ENCODE measurements at regions not wholly inside any gene's neighbourhood (a gene's known extent, or its start where the extent isn't known, plus 50 kb on each side); places are given as distances from the start of the nearest gene placed in this dataset.

- no peak for DNase-seq (ENCODE audit: low read depth in 1 of 2, low spot score in 1 of 2)
- no peak overlapping the region for H3K27ac ChIP-seq (replicated peaks)
- no peak overlapping the region for H3K4me3 ChIP-seq (replicated peaks; ENCODE audit: insufficient read depth, low read length)
- TF ChIP-seq POLR2AphosphoS5 (IDR thresholded peaks at IDR 0.05; ENCODE audit: low read depth), result no peak
- no peak for TF ChIP-seq REST (IDR thresholded peaks at IDR 0.05; ENCODE audit: insufficient replicate concordance, low read depth)
- no peak for TF ChIP-seq SPI1 (IDR thresholded peaks at IDR 0.05; ENCODE audit: borderline replicate concordance, low read depth)
- TF ChIP-seq GABPA (IDR thresholded peaks at IDR 0.05; ENCODE audit: low read depth), result no peak
- no peak for TF ChIP-seq CTCF (IDR thresholded peaks at IDR 0.05; ENCODE audit: insufficient read depth, low read length)
- H3K27me3 ChIP-seq (ENCODE audit: insufficient read depth, poor library complexity, severe bottlenecking), result no peaks in the 10 kb centered on the region
Observed at GRCh38 chrX:7318661-7319060, 170.7 kb upstream of the PUDP start.

GRCh38 chrX:7318241-7318640 is 170.3 kb upstream of the PUDP start:
- TF ChIP-seq SPI1 (IDR thresholded peaks at IDR 0.05; ENCODE audit: borderline replicate concordance, low read depth) (no peak), POLR2AphosphoS5 (IDR thresholded peaks at IDR 0.05; ENCODE audit: low read depth) (no peak), CTCF (IDR thresholded peaks at IDR 0.05; ENCODE audit: insufficient read depth, low read length) (no peak), REST (IDR thresholded peaks at IDR 0.05; ENCODE audit: insufficient replicate concordance, low read depth) (no peak), GABPA (IDR thresholded peaks at IDR 0.05; ENCODE audit: low read depth) (no peak)
- DNase-seq (ENCODE audit: low read depth in 1 of 2, low spot score in 1 of 2), result no peak
- H3K27ac ChIP-seq (replicated peaks), result no peak overlapping the region
- no peaks in the 10 kb centered on the region for H3K27me3 ChIP-seq (ENCODE audit: insufficient read depth, poor library complexity, severe bottlenecking)
- no peak overlapping the region for H3K4me3 ChIP-seq (replicated peaks; ENCODE audit: insufficient read depth, low read length)

DNA sequence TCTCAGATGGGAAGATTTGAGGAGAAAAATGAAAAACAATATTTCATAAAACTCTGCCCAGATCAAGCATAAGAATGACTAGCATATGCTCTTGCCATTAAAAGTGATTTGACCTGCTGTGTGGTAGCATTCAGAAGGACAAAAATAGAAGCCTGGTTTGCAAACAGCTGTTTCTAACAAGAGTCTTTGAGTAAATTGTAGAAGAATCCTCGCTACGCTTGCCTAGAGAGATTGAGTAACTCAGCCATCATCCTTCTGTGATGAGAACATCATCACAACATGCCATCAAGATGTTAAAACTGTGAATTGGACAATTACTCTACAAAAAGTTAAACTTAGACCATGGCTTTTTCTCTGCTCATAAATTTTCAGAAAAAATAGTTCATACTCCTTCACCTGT is 168.9 kb upstream of the PUDP start:
- H3K4me3 ChIP-seq (replicated peaks; ENCODE audit: insufficient read depth, low read length), result no peak overlapping the region
- no peak overlapping the region for H3K27ac ChIP-seq (replicated peaks)
- no peak for TF ChIP-seq CTCF (IDR thresholded peaks at IDR 0.05; ENCODE audit: insufficient read depth, low read length)
- no peak for TF ChIP-seq REST (IDR thresholded peaks at IDR 0.05; ENCODE audit: insufficient replicate concordance, low read depth)
- no peak for TF ChIP-seq POLR2AphosphoS5 (IDR thresholded peaks at IDR 0.05; ENCODE audit: low read depth)
- TF ChIP-seq GABPA (IDR thresholded peaks at IDR 0.05; ENCODE audit: low read depth), result no peak
- TF ChIP-seq SPI1 (IDR thresholded peaks at IDR 0.05; ENCODE audit: borderline replicate concordance, low read depth), result no peak
- no peaks in the 10 kb centered on the region for H3K27me3 ChIP-seq (ENCODE audit: insufficient read depth, poor library complexity, severe bottlenecking)
- DNase-seq (ENCODE audit: low read depth in 1 of 2, low spot score in 1 of 2), result no peak
